Astrocyte of the cerebellum (primary cell): ENCODE measurements at regions not wholly inside any gene's neighbourhood (a gene's known extent, or its start where the extent isn't known, plus 50 kb on each side); places are given as distances from the start of the nearest gene placed in this dataset.

Source experiments
- DNase-seq: peaks from one replicate; pipeline ENCODE4 v3.0.0-alpha.2; 2011; ENCODE audit warnings: low read depth
- H3K4me3 ChIP-seq: 2 replicates; pipeline ENCODE4 v1.5.1; 2011; ENCODE audit warnings: mild to moderate bottlenecking, low read depth, low read length, moderate library complexity
- in situ Hi-C: cut with HindIII; loops from 2 replicates; pipeline ENCODE4 v1.10.0; 2017; ENCODE audit warnings: low sequenced_read_pairs
- TF ChIP-seq, protein P1 (sequence below): IDR thresholded peaks from 2 replicates; pipeline ENCODE4 v1.5.1; 2012; ENCODE audit warnings: low read length, low read depth, moderate library complexity, mild to moderate bottlenecking; ENCODE audit errors: missing control alignments

DNA sequence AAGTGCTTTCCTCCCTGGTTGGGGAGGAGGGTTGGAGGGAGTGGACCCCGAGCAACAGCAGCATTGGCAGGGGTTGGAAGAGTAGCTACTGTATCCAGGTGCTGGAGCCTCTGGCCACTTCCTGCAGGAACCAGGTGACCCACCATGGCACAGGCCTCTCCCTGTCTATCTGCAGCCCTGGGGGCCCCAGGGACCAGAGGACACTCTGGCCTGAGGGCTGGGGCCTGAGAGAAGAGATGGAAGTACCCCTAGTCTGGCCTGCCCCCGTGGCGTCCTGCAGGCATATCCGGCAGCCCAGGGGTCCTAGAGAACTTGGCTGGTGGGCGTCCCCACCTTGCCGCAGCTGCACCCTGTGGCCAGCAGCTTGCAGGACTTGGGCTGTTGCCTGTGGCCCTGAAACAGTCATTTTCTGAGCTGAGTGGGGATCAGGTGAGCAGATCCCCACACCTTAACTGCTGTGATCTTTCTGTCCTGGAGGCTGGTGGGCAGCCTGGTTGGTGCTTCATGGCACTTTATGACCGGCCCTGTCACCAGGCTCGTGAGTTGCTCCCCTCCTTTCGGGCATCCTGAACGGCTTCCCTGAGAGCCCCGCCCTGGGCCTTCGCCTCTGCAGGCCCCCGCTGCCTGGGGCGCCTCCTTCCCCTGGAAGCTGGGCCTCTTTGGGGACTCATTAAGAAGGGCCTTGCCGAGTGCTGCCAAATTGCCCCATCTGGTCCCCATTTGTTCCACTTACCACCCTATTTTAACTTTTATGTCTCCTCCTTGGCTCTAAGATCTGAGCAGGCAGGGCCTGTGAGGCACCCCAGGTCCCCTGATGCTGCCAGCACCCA lies 298.6 kb downstream of the SEC14L1 start:
- TF ChIP-seq, protein P1, sequence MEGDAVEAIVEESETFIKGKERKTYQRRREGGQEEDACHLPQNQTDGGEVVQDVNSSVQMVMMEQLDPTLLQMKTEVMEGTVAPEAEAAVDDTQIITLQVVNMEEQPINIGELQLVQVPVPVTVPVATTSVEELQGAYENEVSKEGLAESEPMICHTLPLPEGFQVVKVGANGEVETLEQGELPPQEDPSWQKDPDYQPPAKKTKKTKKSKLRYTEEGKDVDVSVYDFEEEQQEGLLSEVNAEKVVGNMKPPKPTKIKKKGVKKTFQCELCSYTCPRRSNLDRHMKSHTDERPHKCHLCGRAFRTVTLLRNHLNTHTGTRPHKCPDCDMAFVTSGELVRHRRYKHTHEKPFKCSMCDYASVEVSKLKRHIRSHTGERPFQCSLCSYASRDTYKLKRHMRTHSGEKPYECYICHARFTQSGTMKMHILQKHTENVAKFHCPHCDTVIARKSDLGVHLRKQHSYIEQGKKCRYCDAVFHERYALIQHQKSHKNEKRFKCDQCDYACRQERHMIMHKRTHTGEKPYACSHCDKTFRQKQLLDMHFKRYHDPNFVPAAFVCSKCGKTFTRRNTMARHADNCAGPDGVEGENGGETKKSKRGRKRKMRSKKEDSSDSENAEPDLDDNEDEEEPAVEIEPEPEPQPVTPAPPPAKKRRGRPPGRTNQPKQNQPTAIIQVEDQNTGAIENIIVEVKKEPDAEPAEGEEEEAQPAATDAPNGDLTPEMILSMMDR = no peak
- no peak for DNase-seq
- in situ Hi-C loops = loop anchor here (10.0 kb wide), 1 partner anchor 115 kb away; no protein-coding TSS in a partner anchor
- no peak overlapping the region for H3K4me3 ChIP-seq

GRCh38 chr17:77440560-77440981 lies 299.8 kb downstream of the SEC14L1 start:
- DNase-seq = no peak
- TF ChIP-seq, protein P1 = no peak
- in situ Hi-C loops = loop anchor here (10.0 kb wide), 1 partner anchor 116 kb away; no protein-coding TSS in a partner anchor

GRCh38 chr17:77441130-77441920 lies 300.6 kb downstream of the SEC14L1 start:
- in situ Hi-C loops = loop anchor here (10.0 kb wide), 1 partner anchor 117 kb away; no protein-coding TSS in a partner anchor
- DNase-seq = no peak
- TF ChIP-seq, protein P1 = no peak
- no peak overlapping the region for H3K4me3 ChIP-seq

More at GRCh38 chr17:77440560-77440981, 299.8 kb downstream of the SEC14L1 start:
- H3K4me3 ChIP-seq = no peak overlapping the region

DNA sequence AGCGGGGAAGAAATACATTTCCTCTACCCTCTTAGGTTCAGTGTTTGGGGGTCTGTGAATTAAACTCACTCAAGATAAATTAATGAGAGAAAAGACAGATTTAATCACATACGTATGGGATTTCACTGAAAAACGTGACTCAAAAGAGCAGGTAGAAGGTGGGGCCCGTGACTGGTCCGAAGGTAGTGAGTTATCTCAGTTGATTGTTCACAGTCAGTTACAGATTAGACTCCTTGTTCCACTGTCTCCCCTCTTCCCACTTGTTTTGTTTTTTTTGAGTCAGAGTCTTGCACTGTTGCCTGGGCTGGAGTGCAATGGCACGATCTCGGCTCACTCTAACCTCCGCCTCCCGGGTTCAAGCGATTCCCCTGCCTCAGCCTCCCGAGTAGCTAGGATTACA lies 301.2 kb downstream of the SEC14L1 start:
- TF ChIP-seq, protein P1 = no peak
- no peak overlapping the region for H3K4me3 ChIP-seq
- DNase-seq = no peak
- in situ Hi-C loops = loop anchor here (10.0 kb wide), 1 partner anchor 117 kb away; no protein-coding TSS in a partner anchor

GRCh38 chr17:77442976-77443747 lies 302.4 kb downstream of the SEC14L1 start:
- no peak overlapping the region for H3K4me3 ChIP-seq
- TF ChIP-seq, protein P1 = no peak
- no peak for DNase-seq
- in situ Hi-C loops = loop anchor here (10.0 kb wide), 1 partner anchor 118 kb away; no protein-coding TSS in a partner anchor
